Kidney epithelial cell (primary cell): ENCODE measurements at regions not wholly inside any gene's neighbourhood (a gene's known extent, or its start where the extent isn't known, plus 50 kb on each side); places are given as distances from the start of the nearest gene placed in this dataset.

Source experiments
- DNase-seq: peaks from one replicate; pipeline ENCODE4 v3.0.0-alpha.2; 2010; ENCODE audit warnings: low read depth
- H3K27me3 ChIP-seq: 2 replicates; pipeline ENCODE4 v1.6.0; 2011; ENCODE audit warnings: low read length; ENCODE audit not compliant: control insufficient read depth, insufficient read depth
- H3K36me3 ChIP-seq: 2 replicates; pipeline ENCODE4 v1.5.1; 2011; ENCODE audit warnings: low read length; ENCODE audit not compliant: control insufficient read depth, insufficient read depth
- H3K4me3 ChIP-seq: 2 replicates; pipeline ENCODE4 v1.5.1; 2011; ENCODE audit warnings: low read depth, mild to moderate bottlenecking, control low read depth, low read length
- TF ChIP-seq, protein P1 (sequence below): IDR thresholded peaks from 2 replicates; pipeline ENCODE4 v1.5.1; 2011; ENCODE audit warnings: mild to moderate bottlenecking, moderate library complexity, low read length, control low read depth, inconsistent platforms; ENCODE audit not compliant: insufficient read depth, poor library complexity, severe bottlenecking

DNA sequence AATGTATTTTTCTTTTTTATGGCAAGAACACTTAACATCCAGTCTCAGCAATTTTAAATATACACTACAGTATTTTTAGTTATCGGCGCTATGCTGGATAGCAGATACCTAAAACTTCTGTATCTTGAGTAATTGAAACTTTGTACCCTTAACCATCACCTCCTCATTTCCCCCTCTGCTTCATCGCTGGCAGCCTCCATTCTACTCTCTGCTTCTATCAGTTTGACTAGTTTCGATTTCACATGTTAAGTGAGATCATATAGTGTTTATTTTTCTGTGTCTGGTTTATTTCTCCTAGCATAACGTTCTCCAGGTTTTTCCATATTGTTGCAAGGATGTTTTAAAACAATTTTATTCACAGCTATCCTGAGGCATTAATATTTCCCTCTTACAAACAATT lies 340.8 kb upstream of the SLC10A2 start:
- DNase-seq: no peak
- H3K36me3 ChIP-seq: no peaks in the 10 kb centered on the region

GRCh38 chr13:103405297-103405696 lies 339.1 kb upstream of the SLC10A2 start:
- DNase-seq: no peak
- Histone ChIP-seq H3K27me3 (no peaks in the 10 kb centered on the region), H3K36me3 (no peaks in the 10 kb centered on the region), H3K4me3 (no peak overlapping the region)
- TF ChIP-seq, protein P1, sequence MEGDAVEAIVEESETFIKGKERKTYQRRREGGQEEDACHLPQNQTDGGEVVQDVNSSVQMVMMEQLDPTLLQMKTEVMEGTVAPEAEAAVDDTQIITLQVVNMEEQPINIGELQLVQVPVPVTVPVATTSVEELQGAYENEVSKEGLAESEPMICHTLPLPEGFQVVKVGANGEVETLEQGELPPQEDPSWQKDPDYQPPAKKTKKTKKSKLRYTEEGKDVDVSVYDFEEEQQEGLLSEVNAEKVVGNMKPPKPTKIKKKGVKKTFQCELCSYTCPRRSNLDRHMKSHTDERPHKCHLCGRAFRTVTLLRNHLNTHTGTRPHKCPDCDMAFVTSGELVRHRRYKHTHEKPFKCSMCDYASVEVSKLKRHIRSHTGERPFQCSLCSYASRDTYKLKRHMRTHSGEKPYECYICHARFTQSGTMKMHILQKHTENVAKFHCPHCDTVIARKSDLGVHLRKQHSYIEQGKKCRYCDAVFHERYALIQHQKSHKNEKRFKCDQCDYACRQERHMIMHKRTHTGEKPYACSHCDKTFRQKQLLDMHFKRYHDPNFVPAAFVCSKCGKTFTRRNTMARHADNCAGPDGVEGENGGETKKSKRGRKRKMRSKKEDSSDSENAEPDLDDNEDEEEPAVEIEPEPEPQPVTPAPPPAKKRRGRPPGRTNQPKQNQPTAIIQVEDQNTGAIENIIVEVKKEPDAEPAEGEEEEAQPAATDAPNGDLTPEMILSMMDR: no peak

More for the DNA sequence above, 340.8 kb upstream of the SLC10A2 start:
- TF ChIP-seq, protein P1: no peak
- no peak overlapping the region for H3K4me3 ChIP-seq
- H3K27me3 ChIP-seq: no peaks in the 10 kb centered on the region

- no peaks in the 10 kb centered on the region for H3K36me3 ChIP-seq
- H3K27me3 ChIP-seq: no peaks in the 10 kb centered on the region
- H3K4me3 ChIP-seq: no peak overlapping the region
- TF ChIP-seq, protein P1: no peak
- no peak for DNase-seq
Observed at GRCh38 chr13:103403814-103404213, 337.6 kb upstream of the SLC10A2 start.

DNA sequence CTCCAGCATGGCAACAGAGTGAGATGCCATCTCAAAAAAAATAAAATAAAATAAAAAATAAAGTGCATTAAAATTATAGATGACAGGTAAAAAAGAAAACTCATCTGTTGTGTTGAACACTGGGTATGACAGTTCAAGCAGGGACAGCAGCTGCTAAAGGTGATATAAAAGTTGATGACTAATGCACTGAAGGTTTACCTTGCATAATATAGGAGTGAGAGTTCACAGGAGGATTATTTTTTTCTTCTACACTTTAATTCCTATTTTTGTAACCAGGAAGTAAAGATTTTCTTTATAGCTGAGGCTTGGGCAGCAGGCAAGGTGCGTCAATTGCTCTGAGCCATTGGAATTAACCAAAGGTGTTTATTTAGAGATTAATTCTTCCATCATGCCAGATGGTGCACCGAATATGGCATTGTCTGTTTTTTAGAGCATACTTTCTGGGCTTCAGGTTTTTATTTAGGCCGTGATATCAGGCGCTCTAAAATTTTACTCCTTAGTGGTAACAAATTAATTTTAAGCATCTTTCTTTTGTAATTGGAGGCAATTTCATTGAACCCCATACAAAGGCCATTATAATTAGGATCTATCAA lies 337.0 kb upstream of the SLC10A2 start:
- TF ChIP-seq, protein P1: no peak
- Histone ChIP-seq H3K27me3 (no peaks in the 10 kb centered on the region), H3K4me3 (no peak overlapping the region), H3K36me3 (no peaks in the 10 kb centered on the region)
- DNase-seq: no peak

- H3K27me3 ChIP-seq: no peaks in the 10 kb centered on the region
- no peak overlapping the region for H3K4me3 ChIP-seq
- H3K36me3 ChIP-seq: no peaks in the 10 kb centered on the region
- no peak for DNase-seq
- TF ChIP-seq, protein P1: no peak
Observed at GRCh38 chr13:103395139-103395538, 328.9 kb upstream of the SLC10A2 start.

DNA sequence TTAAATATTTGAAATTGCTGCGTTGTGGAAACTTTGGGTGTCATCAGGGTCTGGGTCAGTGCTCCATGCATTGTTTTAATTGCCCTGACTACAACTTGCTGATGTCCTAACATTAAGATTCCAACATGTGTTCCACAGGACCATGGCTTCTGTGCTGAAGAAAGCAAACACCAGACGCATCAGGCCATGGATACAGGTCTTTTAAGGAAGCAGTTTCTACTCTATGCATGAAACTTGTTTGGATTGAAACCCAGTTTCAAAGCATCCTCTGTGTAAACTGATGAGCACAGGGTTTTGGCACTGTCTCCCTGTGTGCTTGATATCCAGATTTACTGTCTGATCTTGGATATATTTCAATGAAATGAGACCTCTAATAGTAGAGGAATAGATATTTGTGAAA lies 328.4 kb upstream of the SLC10A2 start:
- no peaks in the 10 kb centered on the region for H3K36me3 ChIP-seq
- H3K4me3 ChIP-seq: no peak overlapping the region
- H3K27me3 ChIP-seq: no peaks in the 10 kb centered on the region
- DNase-seq: no peak
- TF ChIP-seq, protein P1: no peak
